ENCODE measurements at regions not wholly inside any gene's neighbourhood (a gene's known extent, or its start where the extent isn't known, plus 50 kb on each side); places are given as distances from the start of the nearest gene placed in this dataset.

DNA sequence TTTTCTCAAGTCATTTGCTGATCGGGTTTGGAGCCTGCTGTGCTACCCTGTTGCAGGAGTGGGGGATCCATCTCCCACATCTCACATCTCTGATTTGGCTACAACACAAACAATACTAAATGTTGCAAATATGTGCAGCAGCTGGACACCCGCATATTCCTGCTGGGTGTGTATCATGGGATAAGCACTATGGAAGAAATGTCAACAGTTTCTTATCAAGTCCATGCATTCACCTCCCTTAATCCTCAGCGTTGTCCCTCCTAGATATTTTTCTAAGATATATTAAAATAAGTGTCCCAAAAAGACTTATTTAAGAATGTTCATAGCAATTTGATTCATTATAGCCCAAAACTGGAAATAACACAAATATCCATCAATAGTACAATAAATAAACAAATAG, 303.7 kb downstream of the TRIB2 start:
- H3K4me1 ChIP-seq: no peaks in the 10 kb centered on the region
- no peak overlapping the region for H3K4me3 ChIP-seq
- POLR2A ChIA-PET: no interaction called here
- H3K4me2 ChIP-seq: no peak overlapping the region
- no peak overlapping the region for H3K27ac ChIP-seq
- CTCF ChIA-PET: interaction anchor here (3.5 kb wide), 1 partner anchor 13 kb away, joined by 13 read pairs; no protein-coding TSS in a partner anchor
- FAIRE-seq (no peak), ATAC-seq (no peak), DNase-seq (ENCODE audit: low read depth in 1 of 2, low spot score in 1 of 2) (no peak)
- H3K9me3 ChIP-seq: no peaks in the 10 kb centered on the region
- TF ChIP-seq EHF (CRISPR knock-in tag; IDR thresholded peaks at IDR 0.05): no peak
- 7% methylated on average over 3 of the region's 3 CpGs for WGBS (ENCODE audit: missing lambda C conversion rate)

DNA sequence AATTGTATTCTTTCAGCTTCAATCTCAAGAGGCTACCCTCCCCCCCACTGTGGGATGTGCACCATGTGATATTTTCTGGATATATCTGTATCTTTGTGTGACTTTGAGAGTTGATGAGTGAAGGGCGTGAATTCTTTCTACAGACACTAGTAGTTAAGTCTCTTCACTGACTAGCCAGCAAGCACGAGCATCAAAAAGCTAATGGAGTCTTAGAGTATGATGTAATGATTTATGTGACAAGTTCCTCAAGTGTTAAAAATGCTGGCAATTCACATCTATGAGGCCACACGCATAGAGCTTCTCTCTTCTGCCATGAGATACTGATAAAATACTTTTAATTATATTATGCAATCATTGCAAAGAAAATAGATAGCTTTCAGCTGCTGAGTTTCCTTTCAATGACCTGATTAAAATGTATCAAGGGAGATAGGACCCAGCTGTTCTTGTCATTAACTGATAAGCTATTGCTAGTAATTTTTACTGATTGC, 304.8 kb downstream of the TRIB2 start:
- 0% methylated on average over 3 of the region's 3 CpGs for WGBS (ENCODE audit: missing lambda C conversion rate)
- no peak overlapping the region for H3K27ac ChIP-seq
- ATAC-seq: no peak
- ChIA-PET POLR2A (no interaction called here), CTCF (interaction anchor here (3.5 kb wide), 1 partner anchor 14 kb away, joined by 13 read pairs; no protein-coding TSS in a partner anchor)
- no peaks in the 10 kb centered on the region for H3K9me3 ChIP-seq
- no peak for FAIRE-seq
- H3K4me1 ChIP-seq: no peaks in the 10 kb centered on the region
- no peak overlapping the region for H3K4me2 ChIP-seq
- H3K4me3 ChIP-seq: no peak overlapping the region
- DNase-seq (ENCODE audit: low read depth in 1 of 2, low spot score in 1 of 2): no peak
- TF ChIP-seq KDM1A (IDR thresholded peaks at IDR 0.05; ENCODE audit: low read depth) (no peak), RCOR1 (IDR thresholded peaks at IDR 0.05; ENCODE audit: low read depth, low read length) (no peak), ZNF302 (CRISPR knock-in tag; IDR thresholded peaks at IDR 0.05) (no peak), POLR2AphosphoS2 (conservative IDR thresholded peaks at IDR 0.05; ENCODE audit: low read length) (no peak), HOXA7 (CRISPR knock-in tag; IDR thresholded peaks at IDR 0.05) (no peak), POLR2A (IDR thresholded peaks at IDR 0.05; ENCODE audit: low read length) (no peak), CBX8 (IDR thresholded peaks at IDR 0.05) (no peak), JUN (IDR thresholded peaks at IDR 0.05) (no peak), HEYL (CRISPR knock-in tag; IDR thresholded peaks at IDR 0.05) (no peak)
- TF ChIP-seq, protein P1, sequence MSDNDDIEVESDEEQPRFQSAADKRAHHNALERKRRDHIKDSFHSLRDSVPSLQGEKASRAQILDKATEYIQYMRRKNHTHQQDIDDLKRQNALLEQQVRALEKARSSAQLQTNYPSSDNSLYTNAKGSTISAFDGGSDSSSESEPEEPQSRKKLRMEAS (IDR thresholded peaks at IDR 0.05): no peak

DNA sequence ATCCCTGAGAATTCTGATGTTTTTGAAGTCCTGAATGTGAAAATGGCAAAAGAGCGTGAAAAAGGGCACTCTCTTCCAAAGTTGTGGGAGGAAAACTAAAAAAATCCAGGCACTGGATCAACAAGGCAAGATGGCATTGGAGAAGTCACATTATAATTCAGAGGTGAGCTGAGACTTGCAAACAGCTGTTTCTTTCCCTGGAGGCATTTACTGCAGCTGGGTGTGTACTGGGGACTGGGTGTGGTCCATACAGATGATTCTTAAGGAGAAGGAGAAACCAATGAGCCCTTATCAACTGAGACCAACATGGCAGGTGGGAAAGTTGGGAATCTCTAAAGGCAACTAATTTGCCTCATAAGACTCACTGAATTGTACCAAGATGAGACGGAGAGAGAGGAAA, 313.9 kb downstream of the TRIB2 start:
- TF ChIP-seq RARB (CRISPR knock-in tag; IDR thresholded peaks at IDR 0.05) (no peak), POLR2AphosphoS2 (conservative IDR thresholded peaks at IDR 0.05; ENCODE audit: low read length) (no peak), ZFP36 (IDR thresholded peaks at IDR 0.05; ENCODE audit: borderline replicate concordance, partially characterized antibody) (no peak), FOSB (CRISPR knock-in tag; IDR thresholded peaks at IDR 0.05) (no peak), PHF8 (IDR thresholded peaks at IDR 0.05; ENCODE audit: borderline replicate concordance, low read depth) (no peak)
- TF ChIP-seq, protein P2, sequence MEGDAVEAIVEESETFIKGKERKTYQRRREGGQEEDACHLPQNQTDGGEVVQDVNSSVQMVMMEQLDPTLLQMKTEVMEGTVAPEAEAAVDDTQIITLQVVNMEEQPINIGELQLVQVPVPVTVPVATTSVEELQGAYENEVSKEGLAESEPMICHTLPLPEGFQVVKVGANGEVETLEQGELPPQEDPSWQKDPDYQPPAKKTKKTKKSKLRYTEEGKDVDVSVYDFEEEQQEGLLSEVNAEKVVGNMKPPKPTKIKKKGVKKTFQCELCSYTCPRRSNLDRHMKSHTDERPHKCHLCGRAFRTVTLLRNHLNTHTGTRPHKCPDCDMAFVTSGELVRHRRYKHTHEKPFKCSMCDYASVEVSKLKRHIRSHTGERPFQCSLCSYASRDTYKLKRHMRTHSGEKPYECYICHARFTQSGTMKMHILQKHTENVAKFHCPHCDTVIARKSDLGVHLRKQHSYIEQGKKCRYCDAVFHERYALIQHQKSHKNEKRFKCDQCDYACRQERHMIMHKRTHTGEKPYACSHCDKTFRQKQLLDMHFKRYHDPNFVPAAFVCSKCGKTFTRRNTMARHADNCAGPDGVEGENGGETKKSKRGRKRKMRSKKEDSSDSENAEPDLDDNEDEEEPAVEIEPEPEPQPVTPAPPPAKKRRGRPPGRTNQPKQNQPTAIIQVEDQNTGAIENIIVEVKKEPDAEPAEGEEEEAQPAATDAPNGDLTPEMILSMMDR (IDR thresholded peaks at IDR 0.05): no peak
- TF ChIP-seq, protein P3, sequence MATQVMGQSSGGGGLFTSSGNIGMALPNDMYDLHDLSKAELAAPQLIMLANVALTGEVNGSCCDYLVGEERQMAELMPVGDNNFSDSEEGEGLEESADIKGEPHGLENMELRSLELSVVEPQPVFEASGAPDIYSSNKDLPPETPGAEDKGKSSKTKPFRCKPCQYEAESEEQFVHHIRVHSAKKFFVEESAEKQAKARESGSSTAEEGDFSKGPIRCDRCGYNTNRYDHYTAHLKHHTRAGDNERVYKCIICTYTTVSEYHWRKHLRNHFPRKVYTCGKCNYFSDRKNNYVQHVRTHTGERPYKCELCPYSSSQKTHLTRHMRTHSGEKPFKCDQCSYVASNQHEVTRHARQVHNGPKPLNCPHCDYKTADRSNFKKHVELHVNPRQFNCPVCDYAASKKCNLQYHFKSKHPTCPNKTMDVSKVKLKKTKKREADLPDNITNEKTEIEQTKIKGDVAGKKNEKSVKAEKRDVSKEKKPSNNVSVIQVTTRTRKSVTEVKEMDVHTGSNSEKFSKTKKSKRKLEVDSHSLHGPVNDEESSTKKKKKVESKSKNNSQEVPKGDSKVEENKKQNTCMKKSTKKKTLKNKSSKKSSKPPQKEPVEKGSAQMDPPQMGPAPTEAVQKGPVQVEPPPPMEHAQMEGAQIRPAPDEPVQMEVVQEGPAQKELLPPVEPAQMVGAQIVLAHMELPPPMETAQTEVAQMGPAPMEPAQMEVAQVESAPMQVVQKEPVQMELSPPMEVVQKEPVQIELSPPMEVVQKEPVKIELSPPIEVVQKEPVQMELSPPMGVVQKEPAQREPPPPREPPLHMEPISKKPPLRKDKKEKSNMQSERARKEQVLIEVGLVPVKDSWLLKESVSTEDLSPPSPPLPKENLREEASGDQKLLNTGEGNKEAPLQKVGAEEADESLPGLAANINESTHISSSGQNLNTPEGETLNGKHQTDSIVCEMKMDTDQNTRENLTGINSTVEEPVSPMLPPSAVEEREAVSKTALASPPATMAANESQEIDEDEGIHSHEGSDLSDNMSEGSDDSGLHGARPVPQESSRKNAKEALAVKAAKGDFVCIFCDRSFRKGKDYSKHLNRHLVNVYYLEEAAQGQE (IDR thresholded peaks at IDR 0.05): no peak
- ATAC-seq (no peak), FAIRE-seq (no peak), DNase-seq (ENCODE audit: low read depth in 1 of 2, low spot score in 1 of 2) (no peak)
- WGBS (ENCODE audit: missing lambda C conversion rate): 21% methylated on average over 2 of the region's 2 CpGs
- H3K9me3 ChIP-seq: no peaks in the 10 kb centered on the region
- no peak overlapping the region for H3K4me2 ChIP-seq
- H3K27ac ChIP-seq: no peak overlapping the region
- no peaks in the 10 kb centered on the region for H3K4me1 ChIP-seq
- CTCF ChIA-PET: no interaction called here
- H3K4me3 ChIP-seq: no peak overlapping the region
- POLR2A ChIA-PET: no interaction called here

Measured in A549 (cell line).